H1 (cell line): ENCODE measurements at regions not wholly inside any gene's neighbourhood (a gene's known extent, or its start where the extent isn't known, plus 50 kb on each side); places are given as distances from the start of the nearest gene placed in this dataset.

Source experiments
- CTCF ChIA-PET: fragments of 300-600 bp; sonication (Branson Sonifier 250); formaldehyde crosslinking; loops from one replicate; lab custom pipeline; 2021; ENCODE audit not compliant: partially characterized antibody; lab: Charles Lee
- POLR2A ChIA-PET: fragments of 300-600 bp; sonication (Branson Sonifier 250); formaldehyde crosslinking; loops from one replicate; lab custom pipeline; 2021; ENCODE audit warnings: inconsistent platforms; ENCODE audit not compliant: partially characterized antibody; lab: Charles Lee
- DNase-seq, 2 experiments: peaks; one replicate each; pipeline versions ENCODE4 v3.0.0 to v3.0.0-alpha.2; 2010 to 2022; ENCODE audit warnings: low spot score in 2 of 2, low read depth in 1 of 2, mixed read lengths in 1 of 2
- FAIRE-seq: peaks from 2 replicates; lab custom pipeline; 2011; peaks lifted over from hg19 to GRCh38; lab: Jason Lieb, UNC
- H2AFZ ChIP-seq: 2 replicates; pipeline ENCODE4 v1.8.1; 2012; ENCODE audit warnings: low read length, inconsistent platforms
- H2AK5ac ChIP-seq: 2 replicates; pipeline ENCODE4 v1.6.1; 2013; ENCODE audit warnings: low read depth, low read length
- H2BK120ac ChIP-seq: replicated peaks from 2 replicates; pipeline ENCODE3; 2013; ENCODE audit warnings: low read depth, low read length, inconsistent platforms
- H2BK12ac ChIP-seq: 2 replicates; pipeline ENCODE4 v1.6.1; 2013; ENCODE audit warnings: low read depth, low read length
- H2BK15ac ChIP-seq: 2 replicates; pipeline ENCODE4 v1.6.1; 2013; ENCODE audit warnings: low read length
- H2BK20ac ChIP-seq: 2 replicates; pipeline ENCODE4 v1.6.1; 2013; ENCODE audit warnings: low read length
- H2BK5ac ChIP-seq: 2 replicates; pipeline ENCODE4 v1.6.1; 2013; ENCODE audit warnings: low read depth, low read length
- H3K14ac ChIP-seq: 2 replicates; pipeline ENCODE4 v1.6.1; 2013; ENCODE audit warnings: inconsistent platforms; ENCODE audit not compliant: insufficient read length
- H3K18ac ChIP-seq: 2 replicates; pipeline ENCODE4 v1.6.1; 2013; ENCODE audit warnings: low read length; ENCODE audit errors: extremely low read depth
- H3K23ac ChIP-seq: 2 replicates; pipeline ENCODE4 v1.6.1; 2013; ENCODE audit warnings: inconsistent platforms; ENCODE audit not compliant: insufficient read length
- H3K23me2 ChIP-seq: 2 replicates; pipeline ENCODE4 v1.6.1; 2013; ENCODE audit warnings: low read depth, low read length
- H3K27ac ChIP-seq: 2 replicates; pipeline ENCODE4 v1.6.1; 2011; ENCODE audit warnings: low read depth, low read length, inconsistent platforms
- H3K27me3 ChIP-seq, 4 experiments: replicated peaks in 1 of 4; 1 replicate in 1 of 4; 2 replicates in 3 of 4; pipeline versions ENCODE4 v1.6.1 to v1.8.1; 2011 to 2013; ENCODE audit warnings: low read length in 3 of 4, mild to moderate bottlenecking in 3 of 4, inconsistent platforms in 2 of 4, mixed read lengths in 2 of 4, moderate library complexity in 1 of 4; ENCODE audit not compliant: control insufficient read depth in 3 of 4, insufficient read depth in 3 of 4; ENCODE audit errors: extremely low read depth in 1 of 4
- H3K36me3 ChIP-seq, 4 experiments: 2 replicates each; pipeline versions ENCODE4 v1.6.1 to v1.8.1; 2011 to 2013; ENCODE audit warnings: mild to moderate bottlenecking in 4 of 4, low read length in 3 of 4, moderate library complexity in 2 of 4, control low read depth in 1 of 4, inconsistent platforms in 1 of 4; ENCODE audit not compliant: insufficient read depth in 4 of 4, control insufficient read depth in 2 of 4
- H3K4ac ChIP-seq: replicated peaks from 2 replicates; pipeline ENCODE3; 2013; ENCODE audit warnings: low read length, low read depth, mixed read lengths, inconsistent platforms; ENCODE audit not compliant: insufficient read length
- H3K4me1 ChIP-seq, 4 experiments: replicated peaks in 1 of 4; 1 replicate in 1 of 4; 2 replicates in 3 of 4; pipeline versions ENCODE4 v1.6.1 to v1.8.1; 2011 to 2013; ENCODE audit warnings: low read length in 3 of 4, inconsistent platforms in 2 of 4, mixed read lengths in 1 of 4; ENCODE audit not compliant: insufficient read depth in 4 of 4, control insufficient read depth in 3 of 4
- H3K4me2 ChIP-seq, 2 experiments: 2 replicates each; pipeline versions ENCODE4 v1.6.1 to v1.8.1; 2011 to 2013; ENCODE audit warnings: low read depth in 2 of 2, low read length in 2 of 2, control low read depth in 1 of 2, inconsistent platforms in 1 of 2, mild to moderate bottlenecking in 1 of 2; ENCODE audit not compliant: insufficient read depth in 1 of 2
- H3K4me3 ChIP-seq, 4 experiments: fragments of 200-600, 300-600 bp in 1 of 4; sonication (generic), shearing (Covaris generic), sonication (Bioruptor Twin) in 1 of 4; 2 replicates each; pipeline versions ENCODE4 v1.5.1 to v1.8.1; 2011 to 2016; ENCODE audit warnings: low read length in 4 of 4, low read depth in 3 of 4, control low read depth in 2 of 4, inconsistent platforms in 2 of 4, mild to moderate bottlenecking in 2 of 4, mixed read lengths in 1 of 4, moderate library complexity in 1 of 4; ENCODE audit not compliant: insufficient read depth in 2 of 4; ENCODE audit errors: extremely low read depth in 1 of 4
- H3K56ac ChIP-seq: replicated peaks from 2 replicates; pipeline ENCODE3; 2013; ENCODE audit warnings: low read depth, mild to moderate bottlenecking, mixed read lengths, low read length, inconsistent platforms; ENCODE audit not compliant: insufficient read length
- H3K79me1 ChIP-seq: 2 replicates; pipeline ENCODE4 v1.6.1; 2013; ENCODE audit warnings: low read depth, low read length, control low read depth
- H3K79me2 ChIP-seq, 2 experiments: 2 replicates each; pipeline versions ENCODE4 v1.6.1 to v1.8.1; 2012 to 2013; ENCODE audit warnings: low read length in 2 of 2, mild to moderate bottlenecking in 2 of 2, inconsistent platforms in 1 of 2; ENCODE audit not compliant: insufficient read depth in 2 of 2, control insufficient read depth in 1 of 2
- H3K9ac ChIP-seq, 4 experiments: replicated peaks in 1 of 4; 1 replicate in 1 of 4; 2 replicates in 3 of 4; pipeline versions ENCODE4 v1.6.1 to v1.8.1; 2011 to 2013; ENCODE audit warnings: low read depth in 3 of 4, low read length in 3 of 4, control low read depth in 2 of 4, mild to moderate bottlenecking in 2 of 4, moderate library complexity in 2 of 4, inconsistent platforms in 1 of 4; ENCODE audit errors: extremely low read depth in 1 of 4
- H3K9me3 ChIP-seq, 2 experiments: 2 replicates each; pipeline versions ENCODE4 v1.6.1 to v1.8.1; 2012 to 2013; ENCODE audit warnings: mild to moderate bottlenecking in 2 of 2, moderate library complexity in 2 of 2, control low read depth in 1 of 2, inconsistent platforms in 1 of 2, low read depth in 1 of 2, low read length in 1 of 2, mixed read lengths in 1 of 2; ENCODE audit not compliant: insufficient read depth in 2 of 2
- H4K20me1 ChIP-seq, 2 experiments: replicated peaks in 1 of 2; 2 replicates each; pipeline versions ENCODE3 to v1.8.1; 2011 to 2013; ENCODE audit warnings: inconsistent platforms in 2 of 2, low read length in 2 of 2, mild to moderate bottlenecking in 1 of 2; ENCODE audit not compliant: insufficient read depth in 2 of 2, control insufficient read depth in 1 of 2
- H4K5ac ChIP-seq: 2 replicates; pipeline ENCODE4 v1.6.1; 2013; ENCODE audit warnings: low read length, low read depth, mixed read lengths, inconsistent platforms; ENCODE audit not compliant: insufficient read length
- H4K8ac ChIP-seq: 2 replicates; pipeline ENCODE4 v1.8.0; 2013; ENCODE audit warnings: mild to moderate bottlenecking, moderate library complexity, low read length, inconsistent platforms; ENCODE audit not compliant: insufficient read depth; ENCODE audit errors: extremely low read depth
- H4K91ac ChIP-seq: replicated peaks from 2 replicates; pipeline ENCODE3; 2013; ENCODE audit warnings: low read length, mixed read lengths, inconsistent platforms; ENCODE audit not compliant: insufficient read length
- BACH1 ChIP-seq: IDR thresholded peaks from 2 replicates; pipeline ENCODE4 v1.6.1; 2012; ENCODE audit warnings: low read length, improper control_type of control experiment
- KDM4A ChIP-seq: IDR thresholded peaks from one replicate; pipeline ENCODE4 v1.7.1; 2012; ENCODE audit warnings: low read depth, mild to moderate bottlenecking, moderate library complexity, low read length, inconsistent platforms; ENCODE audit not compliant: severe bottlenecking
- NANOG ChIP-seq: IDR thresholded peaks from 2 replicates; pipeline ENCODE4 v1.6.1; 2011; ENCODE audit warnings: low read length, low read depth, mild to moderate bottlenecking, inconsistent platforms; ENCODE audit not compliant: insufficient read depth, poor library complexity, severe bottlenecking
- RFX5 ChIP-seq: IDR thresholded peaks from 2 replicates; pipeline ENCODE4 v1.6.1; 2011; ENCODE audit warnings: low read depth, low read length, improper control_type of control experiment, borderline replicate concordance
- SP1 ChIP-seq: IDR thresholded peaks from 2 replicates; pipeline ENCODE4 v1.6.1; 2011; ENCODE audit warnings: low read depth, low read length
- TBP ChIP-seq: IDR thresholded peaks from 2 replicates; pipeline ENCODE4 v1.6.1; 2011; ENCODE audit warnings: low read depth, low read length, improper control_type of control experiment
- TEAD4 ChIP-seq: IDR thresholded peaks from 2 replicates; pipeline ENCODE4 v1.6.1; 2012; ENCODE audit warnings: low read depth, low read length, inconsistent platforms, mixed read lengths
- YY1 ChIP-seq: IDR thresholded peaks from 2 replicates; pipeline ENCODE4 v1.6.1; 2011; ENCODE audit warnings: low read depth, mild to moderate bottlenecking, low read length
- WGBS, 2 experiments: shearing (Covaris generic) in 1 of 2; methylation state at CpG; one replicate each; pipeline versions ENCODE4 v1.1.6 to v1.1.7; 2013 to 2015; ENCODE audit warnings: low lambda C conversion rate in 2 of 2, mixed read lengths in 2 of 2, inconsistent platforms in 1 of 2, low coverage in 1 of 2, missing lambda C conversion rate in 1 of 2; ENCODE audit not compliant: insufficient replicate concordance in 2 of 2, insufficient coverage in 1 of 2, insufficient read length in 1 of 2; ENCODE audit errors: extremely low coverage in 1 of 2, missing lambda C conversion rate in 1 of 2; 5-methylcytosine and 5-hydroxymethylcytosine counted together

DNA sequence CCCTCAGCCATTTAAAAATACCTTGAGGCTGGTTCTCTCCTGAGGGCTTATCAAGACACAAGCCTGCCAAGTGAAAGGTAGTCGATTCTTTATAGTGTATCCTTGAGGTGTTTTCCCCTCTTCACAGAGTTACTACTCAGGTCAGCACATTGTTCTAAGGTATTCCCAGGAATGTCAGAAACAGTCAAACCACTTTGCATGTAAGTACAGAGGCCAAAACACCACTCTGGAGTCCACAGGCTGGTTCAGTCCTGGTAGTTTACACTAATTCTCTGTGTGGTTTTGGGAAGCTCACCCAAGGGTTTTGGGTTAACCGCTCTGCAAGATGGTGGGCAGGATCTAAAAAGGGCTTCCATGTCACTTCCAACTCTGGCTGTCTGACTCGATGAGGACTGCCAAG is 162.3 kb upstream of the PPP2R2B start:
- peak overlapping the region; percentile 91 for H2AFZ ChIP-seq
- CTCF ChIA-PET = interaction anchor here (0.7 to 1.5 kb wide), 5 partner anchors 15 to 387 kb away, joined by 3 to 7 read pairs (median 3); no protein-coding TSS in a partner anchor
- H3K36me3 ChIP-seq = no peaks in the 10 kb centered on the region
- no peak overlapping the region for H2BK5ac ChIP-seq
- peaks cover 0 to 2% (median 0%) of the 10 kb centered on the region in 4 experiments; a peak in 1 of 7 replicates for H3K4me1 ChIP-seq
- no peak overlapping the region for H3K9ac ChIP-seq
- no peak overlapping the region for H2BK20ac ChIP-seq
- H3K9me3 ChIP-seq = no peaks in the 10 kb centered on the region
- no peak overlapping the region for H4K8ac ChIP-seq
- TF ChIP-seq YY1 = no peak
- TF ChIP-seq NANOG = no peak
- no peak for TF ChIP-seq BACH1
- no peak for TF ChIP-seq SP1
- no peak for TF ChIP-seq TBP
- TF ChIP-seq RFX5 = no peak
- TF ChIP-seq KDM4A = no peak
- TF ChIP-seq TEAD4 = peak; percentile 56; the same call in 1 of the 2 replicates
- H3K18ac ChIP-seq = no peak overlapping the region
- POLR2A ChIA-PET = interaction anchor here (0.7 to 1.2 kb wide), 2 partner anchors 15 to 253 kb away, joined by 3 to 4 read pairs; no protein-coding TSS in a partner anchor
- no peak overlapping the region for H3K4me3 ChIP-seq
- H3K79me2 ChIP-seq = no peaks in the 10 kb centered on the region
- no peak overlapping the region for H2BK120ac ChIP-seq
- H3K4me2 ChIP-seq = no peak overlapping the region
- H2BK12ac ChIP-seq = no peak overlapping the region; the same call in 1 of the 2 replicates
- no peaks in the 10 kb centered on the region for H4K20me1 ChIP-seq
- H3K56ac ChIP-seq = no peak overlapping the region
- H3K27me3 ChIP-seq = no peaks in the 10 kb centered on the region
- FAIRE-seq (no peak), DNase-seq (no peak)
- no peak overlapping the region for H3K4ac ChIP-seq
- no peak overlapping the region for H3K14ac ChIP-seq
- no peaks in the 10 kb centered on the region for H3K79me1 ChIP-seq
- no peak overlapping the region for H3K27ac ChIP-seq
- no peak overlapping the region for H4K5ac ChIP-seq
- no peak overlapping the region for H4K91ac ChIP-seq
- H3K23me2 ChIP-seq = no peaks in the 10 kb centered on the region
- no peak overlapping the region for H2AK5ac ChIP-seq
- H3K23ac ChIP-seq = no peak overlapping the region
- WGBS, 2 experiments = 86% methylated on average over 3 of the region's 3 CpGs; no CpG with 5 or more reads in 1 of the 2 experiments
- no peak overlapping the region for H2BK15ac ChIP-seq
